Kidney glomerular epithelial cell (primary cell): ENCODE measurements at regions not wholly inside any gene's neighbourhood (a gene's known extent, or its start where the extent isn't known, plus 50 kb on each side); places are given as distances from the start of the nearest gene placed in this dataset.
"Not testable (repeated sequence)": the region's sequence is repeated elsewhere in the genome, so short reads cannot be mapped to it uniquely, and the experiment has no call there.

Experiments used
- DNase-seq: peaks from one replicate; lab custom pipeline; 2025; lab: John Stamatoyannopoulos, UW

DNA sequence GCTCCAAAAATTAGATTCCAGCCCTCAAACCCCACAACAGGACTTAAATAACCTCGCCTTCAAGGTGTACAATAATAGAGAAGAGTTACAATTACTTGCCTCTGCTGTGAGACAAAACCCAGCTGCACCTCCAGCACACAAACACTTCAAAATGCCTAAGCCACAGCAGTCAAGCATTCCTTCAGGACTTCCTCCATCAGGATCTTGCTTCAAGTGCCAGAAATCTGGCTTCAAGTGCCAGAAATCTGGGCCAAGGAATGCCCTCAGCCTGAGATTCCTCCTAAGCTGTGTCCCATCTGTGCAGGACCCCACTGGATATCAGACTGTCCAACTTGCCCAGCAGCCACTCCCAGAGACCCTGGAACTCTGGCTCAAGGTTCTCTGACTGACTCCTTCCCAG is 1088.3 kb downstream of the SORCS3 start:
- no peak for DNase-seq

DNA sequence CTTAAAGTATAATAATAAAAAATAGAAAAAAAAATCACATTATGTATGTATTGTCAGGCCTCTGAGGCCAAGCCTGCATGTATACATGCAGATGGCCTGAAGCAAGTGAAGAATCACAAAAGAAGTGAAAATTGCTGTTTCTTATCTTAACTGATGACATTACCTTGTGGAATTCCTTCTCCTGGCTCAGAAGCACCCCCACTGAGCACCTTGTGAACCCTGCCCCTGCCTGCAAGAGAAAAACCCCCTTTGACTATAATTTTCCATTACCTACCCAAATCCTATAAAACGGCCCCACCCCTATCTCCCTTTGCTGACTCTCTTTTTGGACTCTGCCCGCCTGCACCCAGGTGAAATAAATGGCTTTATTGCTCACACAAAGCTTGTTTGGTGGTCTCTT is 1086.5 kb downstream of the SORCS3 start:
- not testable (repeated sequence) for DNase-seq

DNA sequence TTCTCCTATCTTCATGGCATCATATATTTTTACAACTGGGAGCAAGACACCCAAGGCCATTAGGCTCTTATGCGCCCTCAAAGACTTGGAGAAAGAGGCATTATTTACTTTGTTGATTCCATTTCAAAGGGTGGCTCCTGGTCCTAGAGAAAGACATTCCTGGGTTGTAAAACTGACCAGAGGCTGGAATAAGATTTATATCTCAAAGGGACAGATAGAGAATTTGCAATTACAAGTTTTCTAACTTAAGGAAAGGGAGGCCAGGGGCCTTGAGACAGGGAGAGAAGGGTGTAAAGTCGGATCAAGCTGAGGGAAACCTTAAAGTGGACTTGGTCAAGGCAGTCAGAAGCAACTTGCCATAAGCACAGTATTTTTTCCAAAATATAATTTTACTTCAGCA is 1086.0 kb downstream of the SORCS3 start:
- DNase-seq, result no peak

DNA sequence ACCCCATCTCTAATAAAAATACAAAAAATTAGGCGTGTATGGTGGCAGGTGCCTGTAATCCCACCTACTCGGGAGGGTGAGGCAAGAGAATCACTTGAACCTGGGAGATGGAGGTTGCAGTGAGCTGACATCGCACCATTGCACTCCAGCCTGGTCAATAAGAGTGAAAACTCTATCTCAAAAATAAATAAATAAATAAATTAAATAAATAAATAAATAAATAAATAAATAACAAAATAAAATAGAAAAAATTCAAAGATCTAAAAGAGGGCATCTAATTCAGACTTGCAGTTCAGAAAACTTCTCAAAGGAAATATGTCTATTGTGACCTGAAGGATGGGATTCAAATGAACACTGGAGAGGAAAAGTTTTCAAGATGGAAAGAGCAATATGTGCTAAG is 1085.1 kb downstream of the SORCS3 start:
- no peak for DNase-seq

DNA sequence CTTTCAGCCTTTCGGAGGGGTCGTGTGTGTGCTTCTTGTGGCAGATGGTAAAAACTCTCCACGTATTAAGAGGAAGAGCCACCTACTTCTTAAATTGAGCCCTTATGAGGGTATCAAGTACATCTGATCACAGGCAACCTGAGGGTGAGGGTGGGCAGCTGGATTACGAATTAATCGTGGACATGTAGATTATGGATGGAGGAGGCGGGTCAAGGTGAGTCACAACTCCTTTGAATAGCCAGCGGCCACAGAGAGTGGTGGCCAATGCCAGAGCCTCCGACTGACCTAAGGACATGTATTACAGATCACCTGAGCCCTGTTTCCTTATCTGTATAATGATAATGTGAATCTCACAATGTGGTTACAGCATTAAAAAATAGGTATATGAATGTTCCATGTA is 1083.9 kb downstream of the SORCS3 start:
- no peak for DNase-seq

DNA sequence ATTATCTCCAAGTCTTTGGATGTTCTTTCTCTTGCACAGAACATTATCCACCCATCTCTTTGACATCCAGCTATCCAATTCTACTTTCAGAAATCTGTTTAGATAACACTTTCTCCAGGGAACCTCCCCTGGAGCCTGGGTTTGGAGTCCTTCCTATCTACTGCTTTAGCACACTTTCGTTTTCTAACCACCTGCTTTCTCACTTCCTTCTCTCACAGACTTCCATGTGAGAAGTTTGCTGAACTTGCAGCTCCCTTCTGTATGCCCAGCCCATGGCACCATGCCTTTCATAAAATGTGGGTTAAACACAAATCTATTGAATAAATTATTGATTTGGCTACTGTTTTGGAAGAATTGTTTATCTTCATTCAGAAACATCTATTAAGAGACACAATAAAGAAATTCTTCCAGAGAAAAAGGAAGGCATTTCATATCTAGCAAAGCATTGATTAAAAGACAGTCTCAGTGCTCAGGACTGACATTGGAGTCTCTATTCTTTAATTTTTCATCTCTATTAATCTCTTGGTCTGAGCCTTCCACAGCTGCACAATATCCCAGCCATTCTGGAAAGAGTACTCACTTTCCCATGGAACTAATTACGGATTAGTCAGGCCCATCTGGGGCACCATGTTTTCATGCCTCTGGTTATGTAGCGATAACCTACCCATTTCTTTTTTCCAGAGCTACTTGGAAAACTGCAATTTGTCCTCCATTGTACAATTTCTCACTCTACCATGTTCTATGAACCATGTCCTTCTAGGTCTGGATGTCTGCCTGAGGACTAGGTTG is 1077.3 kb downstream of the SORCS3 start:
- DNase-seq, result no peak

DNA sequence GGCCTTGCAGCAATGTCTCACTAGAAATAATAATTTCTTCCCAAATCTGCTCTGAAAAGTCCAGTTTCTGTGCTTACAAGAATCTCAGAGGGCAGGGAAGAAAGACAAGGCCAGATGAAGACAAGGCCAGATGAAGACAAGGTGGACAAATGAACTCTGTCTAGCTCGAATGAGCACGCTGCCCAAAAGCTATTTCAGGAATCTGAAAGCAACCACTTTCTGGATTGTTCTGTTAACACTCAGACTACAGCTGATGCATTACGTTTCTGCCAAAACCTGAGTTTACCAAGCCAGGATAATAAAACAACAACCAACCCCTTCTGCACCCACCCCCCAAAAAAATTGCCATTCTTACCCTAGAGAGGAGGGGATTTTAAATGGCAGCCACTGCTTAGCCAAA is 1073.6 kb downstream of the SORCS3 start:
- DNase-seq, result peak; percentile 42

DNA sequence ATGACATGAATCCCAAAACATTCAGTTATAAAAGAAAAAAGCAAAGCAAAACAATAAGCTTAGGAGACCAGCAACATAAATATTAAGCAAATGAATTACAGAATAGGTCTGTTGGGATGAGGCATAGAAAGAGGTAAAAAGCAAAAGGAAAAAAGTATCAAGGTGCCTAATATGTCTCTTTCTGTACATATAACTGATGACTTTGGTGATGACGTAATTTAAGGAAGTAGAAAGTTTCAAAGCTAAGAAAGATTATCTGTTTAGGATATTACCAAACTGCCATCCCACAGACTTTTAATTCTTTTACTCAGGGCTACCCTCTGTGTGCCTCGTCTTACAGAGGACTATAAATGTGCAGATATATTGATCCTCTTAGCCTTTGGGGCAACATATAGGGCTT is 1066.5 kb downstream of the SORCS3 start:
- no peak for DNase-seq

DNA sequence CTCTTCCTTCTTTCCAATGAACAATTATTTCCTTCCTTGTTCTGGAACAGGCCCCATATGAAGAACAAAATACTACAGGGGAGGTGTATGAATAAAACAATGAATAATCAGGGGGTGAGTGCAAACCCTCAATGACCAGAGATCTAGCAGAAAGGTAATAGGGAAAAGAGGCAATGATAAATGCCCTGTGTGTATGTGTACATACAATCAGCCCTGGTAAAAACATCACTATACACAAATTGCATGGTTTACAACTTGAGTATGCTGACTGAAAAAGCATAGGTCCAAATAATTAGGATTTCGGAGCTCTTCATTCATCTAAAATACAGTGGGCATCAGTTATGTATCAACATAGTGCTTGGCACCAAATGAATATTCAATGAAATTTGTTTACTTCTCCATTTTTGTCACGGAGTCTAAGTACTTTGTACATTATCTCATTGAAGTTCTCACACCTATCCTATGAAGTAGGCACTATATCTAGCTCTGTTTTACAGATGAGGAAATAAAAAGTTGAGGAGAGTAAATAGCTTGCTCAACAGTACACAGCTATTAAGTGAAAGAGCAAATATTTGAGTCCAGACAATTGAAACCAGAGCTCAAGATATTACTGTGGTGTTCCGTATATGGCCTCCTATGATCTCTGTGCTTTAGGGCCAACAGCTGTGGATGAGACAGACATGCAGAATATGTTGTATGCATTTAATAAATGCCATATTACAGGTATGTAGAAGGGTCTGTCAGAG is 1065.4 kb downstream of the SORCS3 start:
- no peak for DNase-seq

DNA sequence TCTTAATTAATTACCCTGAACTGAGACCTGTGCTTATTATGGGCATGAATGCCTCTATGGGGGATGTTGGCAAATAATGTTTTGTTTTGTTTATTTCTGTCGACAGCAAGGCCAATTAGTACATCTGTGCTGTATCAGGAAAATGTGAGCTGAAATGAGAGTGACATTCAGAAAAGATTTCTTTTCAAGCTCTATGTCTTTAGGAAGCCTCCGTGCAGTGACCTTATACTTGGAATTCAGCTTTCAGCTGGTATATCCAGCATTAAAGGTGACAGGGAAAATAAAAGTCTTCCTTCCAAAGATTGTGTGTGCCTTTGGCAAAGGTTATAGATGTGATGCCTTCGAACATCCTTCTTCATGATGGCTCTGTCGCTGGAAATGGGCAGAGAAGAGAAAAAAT is 1061.1 kb downstream of the SORCS3 start:
- DNase-seq, result no peak

DNA sequence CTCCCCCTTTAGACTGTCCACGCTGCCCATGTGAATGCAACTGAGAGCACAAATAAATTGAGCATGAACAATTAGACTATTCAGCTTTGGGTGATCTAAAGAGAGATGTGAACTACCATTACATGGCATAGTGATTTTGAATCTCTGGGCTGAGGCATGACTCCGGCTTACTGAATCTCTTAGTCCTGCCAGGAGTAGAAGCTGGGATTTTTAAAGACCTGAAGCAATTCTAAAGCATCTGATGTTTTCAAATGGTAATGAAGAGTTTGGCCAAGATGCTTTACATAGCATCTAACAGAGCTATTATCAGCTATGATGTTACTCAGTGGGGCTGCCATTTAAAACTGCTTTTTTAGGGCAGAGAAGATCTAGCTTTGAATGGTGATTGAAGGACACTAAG is 1059.1 kb downstream of the SORCS3 start:
- no peak for DNase-seq

DNA sequence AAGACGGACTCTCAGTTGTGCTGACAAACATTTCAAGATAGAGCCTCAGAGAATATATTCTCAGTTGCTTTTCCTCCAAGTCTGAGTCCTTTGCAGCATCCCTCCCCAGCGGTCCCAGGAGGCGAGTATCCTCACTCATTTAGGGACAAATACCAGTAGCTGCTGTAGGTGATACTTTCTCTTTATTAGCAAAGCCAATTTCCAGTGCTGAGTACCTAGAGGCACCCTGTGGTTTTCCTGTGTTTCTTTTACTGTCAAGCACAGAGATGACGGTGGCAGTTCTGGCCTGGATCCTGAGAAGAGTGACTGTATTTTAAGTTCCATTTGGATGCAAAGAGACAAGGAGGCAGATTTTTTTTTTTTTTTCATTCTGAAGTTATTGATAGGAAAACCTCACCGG is 1058.4 kb downstream of the SORCS3 start:
- DNase-seq, result no peak

DNA sequence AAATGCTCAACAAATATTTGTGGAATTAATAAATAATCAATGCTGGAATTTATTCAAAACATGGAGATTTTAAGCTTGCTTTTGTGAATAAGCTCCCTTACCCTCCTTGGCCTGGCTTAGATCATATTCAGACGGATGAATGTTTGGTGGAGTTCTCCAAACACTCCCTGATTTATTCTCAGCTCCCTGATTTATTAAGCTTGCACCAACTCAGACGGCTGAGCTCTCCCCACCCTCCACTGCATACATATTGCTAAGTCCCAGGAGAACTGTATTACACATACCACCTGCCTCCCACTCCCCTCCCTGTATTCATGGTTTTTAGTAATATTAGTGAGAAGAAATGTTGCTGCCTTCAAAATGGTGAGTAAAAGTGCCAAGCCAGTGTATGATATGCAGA is 1057.5 kb downstream of the SORCS3 start:
- no peak for DNase-seq

DNA sequence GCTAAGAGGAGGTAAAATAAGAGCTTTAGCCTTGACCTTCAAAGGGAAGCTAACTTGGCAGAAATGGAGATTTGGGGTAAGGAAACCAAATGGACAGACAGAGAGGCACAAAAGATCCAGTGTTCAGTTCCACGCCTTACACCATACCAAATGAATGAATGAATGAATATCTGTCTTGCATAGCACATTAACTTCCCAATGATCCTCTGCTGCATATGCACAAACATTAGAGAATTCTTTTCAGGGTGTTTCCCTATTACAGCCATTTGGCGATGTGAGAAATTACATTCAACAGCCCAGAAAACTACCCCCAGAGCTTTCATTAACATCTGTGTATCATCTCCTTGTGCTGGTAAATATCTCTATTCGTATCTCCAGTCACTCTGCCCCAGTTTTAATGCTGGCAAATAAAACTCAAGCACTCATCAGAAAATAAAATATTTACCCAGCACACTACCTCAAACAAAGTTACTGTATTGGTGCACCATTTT is 1056.2 kb downstream of the SORCS3 start:
- DNase-seq, result no peak

DNA sequence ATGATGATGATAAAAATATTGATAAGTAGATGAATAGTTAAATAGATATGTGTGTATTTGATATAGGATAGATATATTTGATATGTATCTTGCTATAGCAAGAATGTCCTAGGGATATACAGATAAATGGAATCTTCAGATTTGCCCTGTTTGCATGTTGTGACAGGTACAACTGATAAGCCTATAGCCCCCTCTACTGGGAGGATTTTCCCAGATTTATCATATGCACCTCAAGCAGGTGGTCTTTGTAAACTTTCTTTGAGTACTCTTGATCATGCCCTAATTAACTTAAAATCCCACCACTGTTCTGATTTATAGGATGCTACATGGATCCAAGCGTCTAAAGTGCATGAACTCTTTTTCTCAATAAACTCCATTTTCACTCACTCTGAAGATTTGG is 1050.7 kb downstream of the SORCS3 start:
- peak; percentile 38 for DNase-seq

DNA sequence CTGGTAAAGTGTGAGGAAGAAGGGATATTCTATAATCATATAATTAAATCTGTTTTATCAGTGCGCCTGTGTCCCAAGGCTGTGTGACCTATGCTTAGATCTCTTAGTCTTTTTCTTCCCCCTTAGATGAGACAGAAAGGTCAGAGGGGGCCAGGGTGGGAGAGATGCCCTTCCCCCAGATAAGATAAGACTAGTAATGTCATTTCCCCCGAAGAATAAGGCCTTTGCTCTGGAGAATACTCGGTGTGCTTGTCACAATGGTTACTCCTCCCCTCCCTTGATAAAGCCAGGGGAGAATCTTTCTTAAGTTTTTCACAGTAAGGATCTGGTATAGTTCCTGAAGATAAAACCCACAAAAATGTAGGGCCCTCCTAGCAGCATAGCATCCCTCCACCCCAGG is 1041.8 kb downstream of the SORCS3 start:
- DNase-seq, result no peak

DNA sequence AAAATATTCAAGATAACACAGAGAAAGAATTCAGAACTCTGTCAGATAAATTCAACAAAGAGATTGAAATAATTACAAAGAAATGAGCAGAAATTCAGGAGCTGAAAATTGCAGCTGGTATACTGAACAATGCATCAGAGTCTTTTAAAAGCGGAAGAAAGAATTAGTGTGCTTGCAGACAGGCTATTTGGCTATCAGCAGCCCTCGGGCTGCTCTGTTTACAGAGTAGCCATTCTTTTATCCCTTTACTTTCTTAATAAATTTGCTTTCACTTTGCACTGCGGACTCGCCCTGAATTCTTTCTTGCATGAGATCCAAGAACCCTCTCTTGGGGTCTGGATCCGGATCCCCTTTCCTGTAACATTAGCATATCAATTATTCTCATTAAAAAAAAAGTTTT is 1040.0 kb downstream of the SORCS3 start:
- DNase-seq, result no peak

DNA sequence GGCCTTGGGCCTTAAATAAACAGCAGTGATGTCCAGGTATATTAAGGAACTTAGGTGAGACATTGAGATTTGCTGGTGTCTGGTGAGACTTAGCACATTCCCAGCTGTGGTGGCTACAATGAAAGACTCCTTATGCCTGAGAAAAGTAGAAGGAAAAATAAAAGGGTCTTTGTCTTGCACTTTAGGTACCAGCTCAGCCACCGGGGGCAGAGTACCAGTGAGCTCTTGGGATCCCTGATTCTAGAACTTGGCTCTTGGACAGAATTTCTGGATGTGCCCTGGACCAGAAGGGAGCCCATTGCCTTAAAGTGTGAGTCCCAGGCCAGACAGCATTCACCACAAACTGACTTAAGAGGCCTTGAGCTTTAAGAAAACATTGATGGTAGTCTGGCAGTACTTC is 1038.7 kb downstream of the SORCS3 start:
- DNase-seq, result no peak

DNA sequence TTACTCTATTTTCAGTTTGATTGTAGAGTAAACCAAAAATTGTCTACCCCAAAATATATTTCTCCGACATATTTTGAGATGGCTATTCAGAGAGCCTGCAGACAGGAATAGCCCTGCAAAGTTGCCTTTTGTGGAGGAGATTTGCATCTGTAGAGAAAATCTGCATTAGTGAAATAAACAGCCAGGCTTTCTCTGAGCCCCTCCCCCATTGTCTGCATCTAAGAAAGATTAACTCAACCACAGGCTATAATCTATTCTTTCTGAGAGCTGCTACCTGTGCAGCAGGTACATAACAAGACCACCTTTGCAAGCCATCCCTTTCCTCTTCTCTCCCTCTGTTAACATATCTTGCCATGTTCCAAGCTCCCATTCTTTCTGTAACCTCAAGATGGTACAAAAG is 1034.2 kb downstream of the SORCS3 start:
- DNase-seq, result no peak

DNA sequence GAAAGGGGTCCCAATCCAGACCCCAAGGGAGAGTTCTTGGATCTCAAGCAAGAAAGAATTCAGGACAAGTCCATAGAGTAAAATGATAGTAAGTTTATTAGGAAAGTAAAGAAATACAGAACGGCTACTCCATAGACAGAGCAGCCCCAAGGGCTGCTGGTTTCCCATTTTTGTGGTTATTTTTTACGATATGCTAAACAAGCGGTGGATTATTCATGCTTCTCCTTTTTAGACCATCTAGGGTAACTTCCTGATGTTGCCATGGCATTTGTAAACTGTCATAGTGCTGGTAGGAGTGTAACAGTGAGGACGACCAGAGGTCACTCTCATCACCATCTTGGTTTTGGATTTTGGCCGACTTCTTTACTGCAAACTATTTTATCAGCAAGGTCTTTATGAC is 1033.4 kb downstream of the SORCS3 start:
- no peak for DNase-seq

DNA sequence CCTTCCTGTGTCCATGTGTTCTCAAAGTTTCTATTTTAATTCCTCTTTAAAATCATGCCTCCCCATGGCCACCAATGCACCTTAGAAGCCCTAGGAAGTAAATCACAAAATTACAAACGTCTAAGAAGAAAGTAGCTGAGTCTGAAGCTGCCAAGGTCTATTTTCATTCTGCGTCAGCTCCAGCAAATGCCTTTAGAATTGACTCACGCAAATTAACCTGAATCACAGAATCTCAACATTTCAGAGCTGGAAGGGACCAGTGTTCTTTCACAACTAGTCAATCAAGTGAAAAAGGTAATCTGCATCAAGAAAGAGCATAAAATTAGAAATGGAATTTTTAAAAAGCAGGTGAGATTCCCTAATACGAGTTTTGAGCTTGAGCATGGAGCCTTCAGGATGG is 1017.6 kb downstream of the SORCS3 start:
- no peak for DNase-seq

DNA sequence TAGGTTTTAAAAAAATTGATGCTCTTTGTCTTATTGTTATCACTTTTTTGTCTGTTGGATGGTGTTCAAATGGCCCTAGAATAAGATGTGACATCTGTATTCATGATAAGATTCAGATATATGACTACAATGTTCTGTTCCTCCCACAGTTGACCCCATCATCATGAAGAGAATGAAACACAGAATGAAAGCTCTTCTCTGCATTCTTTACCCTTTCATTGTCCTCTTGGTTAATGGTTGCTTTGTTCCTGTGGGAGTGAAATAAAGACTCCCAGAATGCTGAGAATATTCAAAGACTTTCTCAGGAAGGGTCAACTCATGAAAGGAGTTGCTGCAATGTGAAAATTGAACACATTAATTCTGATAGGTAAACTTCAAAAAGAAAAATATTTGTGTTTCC is 1015.8 kb downstream of the SORCS3 start:
- no peak for DNase-seq

DNA sequence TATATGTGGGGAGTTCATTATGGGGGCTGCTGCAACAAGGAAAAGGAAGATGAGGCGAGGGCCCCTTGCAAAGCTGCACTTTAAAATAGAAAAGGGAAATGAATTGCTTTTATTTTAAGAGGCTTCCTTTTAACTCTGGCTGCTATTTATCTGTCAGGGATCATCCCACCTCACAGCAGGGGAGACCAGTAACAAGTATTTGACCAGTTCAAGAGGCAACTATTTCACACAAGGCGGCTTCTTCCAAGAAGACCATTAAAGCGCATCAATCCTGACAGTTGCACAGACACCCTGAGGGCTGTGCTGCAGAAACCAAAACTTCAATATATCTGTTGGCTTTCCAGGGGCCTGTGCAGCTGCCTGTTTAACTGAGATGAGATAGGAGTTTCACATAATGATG is 1009.2 kb downstream of the SORCS3 start:
- DNase-seq, result no peak

DNA sequence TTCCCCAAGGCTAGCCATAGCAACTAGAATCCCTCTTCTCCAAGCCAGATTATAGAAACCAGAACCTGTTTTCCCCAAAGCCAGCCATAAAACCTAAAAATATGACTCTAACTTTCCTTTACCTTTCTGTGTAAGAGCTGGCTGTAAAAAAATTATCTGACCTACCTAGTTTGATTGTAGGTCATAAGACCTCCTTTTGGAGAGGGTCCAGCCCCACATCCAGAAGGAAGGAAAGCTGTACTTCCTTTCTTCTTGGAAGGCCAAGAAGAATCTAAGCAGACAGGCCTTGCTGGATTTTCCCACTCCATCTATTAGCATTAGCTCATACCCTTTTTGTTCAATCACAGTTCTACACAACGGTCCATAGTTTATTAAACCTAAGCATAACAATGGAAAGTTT is 1006.3 kb downstream of the SORCS3 start:
- no peak for DNase-seq
